Left colon (tissue), 2 donors: ENCODE measurements at regions not wholly inside any gene's neighbourhood (a gene's known extent, or its start where the extent isn't known, plus 50 kb on each side); places are given as distances from the start of the nearest gene placed in this dataset.
"Not testable (repeated sequence)": the region's sequence is repeated elsewhere in the genome, so short reads cannot be mapped to it uniquely, and the experiment has no call there.

ENCODE experiments used
- ATAC-seq: fragments of 200-7000 bp; cut with Tn5 transposase; one replicate; pipeline ENCODE4 v1.9.1; 2020; ENCODE audit warnings: mild to moderate bottlenecking, moderate library complexity
- DNase-seq, 2 donors: peaks; one replicate each; pipeline ENCODE4 v3.0.0-alpha.2; 2020
- intact Hi-C, 2 donors: fragments of 100-400 bp; cut with DNase I in 1 of 2; cut with micrococcal nuclease in 1 of 2; formaldehyde crosslinking; loops; one replicate each; pipeline versions ENCODE4 v1.11.2 to v1.14.0; 2022; cut with DNase I, micrococcal nuclease
- donor health status: DM: no; HTN: no; CAD: no.
- donor health status: DM: yes; HTN: yes; CAD: no.

DNA sequence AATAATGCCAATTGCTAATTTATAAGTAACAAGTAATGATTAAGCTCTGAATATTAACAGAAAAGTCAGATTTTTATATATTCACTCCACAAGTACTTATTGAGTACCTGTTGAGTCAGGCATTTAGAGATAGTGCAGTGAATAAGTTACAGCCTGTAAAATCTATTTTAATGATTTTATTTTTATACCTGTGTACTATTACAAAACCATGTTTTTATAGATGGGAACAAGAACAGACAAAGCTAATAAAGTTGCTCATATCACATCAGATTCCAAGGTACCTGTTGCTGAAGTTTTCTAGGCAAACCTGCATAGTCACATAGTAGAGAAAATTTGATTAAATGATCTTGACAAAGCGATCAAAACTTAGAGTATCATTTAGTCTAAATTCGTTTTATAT, 623.7 kb downstream of the EFNA5 start:
- DNase-seq = no peak
- no peak for ATAC-seq
- intact Hi-C loops = no loop called here

DNA sequence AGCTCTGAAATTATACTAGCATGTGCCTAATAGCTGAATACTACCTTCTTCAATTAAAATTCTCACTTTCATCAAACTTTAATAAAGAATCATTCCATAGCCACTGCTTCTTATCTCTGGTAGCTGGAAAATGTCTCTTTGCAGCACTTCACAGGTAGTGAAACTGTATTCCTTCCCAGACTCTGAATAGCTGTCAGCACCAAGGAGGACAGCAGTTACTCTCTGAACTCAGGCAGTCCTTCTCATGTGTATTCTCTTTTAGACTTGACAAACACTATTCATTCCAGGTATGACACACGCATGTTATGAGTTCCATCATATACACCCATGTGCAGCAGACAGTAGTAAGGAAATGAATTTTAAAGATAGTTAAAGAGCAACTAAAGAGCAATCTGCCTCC, 627.1 kb downstream of the EFNA5 start:
- DNase-seq (no peak), ATAC-seq (no peak)
- intact Hi-C loops = no loop called here

GRCh38 chr5:107040907-107041306, 629.8 kb downstream of the EFNA5 start:
- DNase-seq (no peak), ATAC-seq (no peak)
- intact Hi-C loops = no loop called here

DNA sequence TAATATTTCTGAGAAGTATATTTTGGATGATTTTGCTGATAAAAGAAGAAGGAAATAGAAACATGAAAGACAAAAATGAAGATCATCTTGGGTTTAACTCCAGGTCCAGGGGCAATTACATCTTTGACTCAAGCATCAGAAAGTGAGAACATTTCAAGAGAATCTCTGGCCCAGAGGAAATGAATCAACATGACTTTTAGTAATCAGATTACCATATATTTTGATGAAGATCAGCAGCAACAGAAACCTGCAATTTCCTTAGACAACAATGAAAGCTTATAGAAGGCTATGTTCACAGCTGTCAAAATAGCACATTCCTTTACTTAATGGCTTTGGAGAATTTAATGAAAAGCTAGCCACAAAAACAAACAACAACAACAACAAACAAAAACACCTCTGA, 638.1 kb downstream of the EFNA5 start:
- intact Hi-C loops = no loop called here
- DNase-seq = no peak
- ATAC-seq = no peak

DNA sequence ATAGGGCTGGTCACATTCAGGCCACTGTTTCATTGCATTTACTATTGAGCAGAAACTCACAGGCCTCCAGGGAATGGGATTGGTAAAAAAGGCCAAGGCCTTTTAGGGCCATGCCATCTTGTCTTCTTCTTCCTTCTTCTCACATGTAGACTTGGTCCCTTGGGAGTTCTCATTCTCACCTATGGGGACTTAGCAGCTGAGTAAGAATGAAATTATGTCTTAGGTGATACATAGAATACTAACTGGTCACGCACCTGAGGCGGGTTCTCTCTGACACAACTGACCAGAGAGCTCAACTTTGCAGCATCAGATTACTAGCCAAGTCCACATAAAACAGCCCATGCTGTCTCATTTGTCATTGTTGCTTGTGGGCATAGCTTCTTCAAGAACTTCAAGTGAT, 641.8 kb downstream of the EFNA5 start:
- intact Hi-C loops = no loop called here
- ATAC-seq (no peak), DNase-seq (no peak)

DNA sequence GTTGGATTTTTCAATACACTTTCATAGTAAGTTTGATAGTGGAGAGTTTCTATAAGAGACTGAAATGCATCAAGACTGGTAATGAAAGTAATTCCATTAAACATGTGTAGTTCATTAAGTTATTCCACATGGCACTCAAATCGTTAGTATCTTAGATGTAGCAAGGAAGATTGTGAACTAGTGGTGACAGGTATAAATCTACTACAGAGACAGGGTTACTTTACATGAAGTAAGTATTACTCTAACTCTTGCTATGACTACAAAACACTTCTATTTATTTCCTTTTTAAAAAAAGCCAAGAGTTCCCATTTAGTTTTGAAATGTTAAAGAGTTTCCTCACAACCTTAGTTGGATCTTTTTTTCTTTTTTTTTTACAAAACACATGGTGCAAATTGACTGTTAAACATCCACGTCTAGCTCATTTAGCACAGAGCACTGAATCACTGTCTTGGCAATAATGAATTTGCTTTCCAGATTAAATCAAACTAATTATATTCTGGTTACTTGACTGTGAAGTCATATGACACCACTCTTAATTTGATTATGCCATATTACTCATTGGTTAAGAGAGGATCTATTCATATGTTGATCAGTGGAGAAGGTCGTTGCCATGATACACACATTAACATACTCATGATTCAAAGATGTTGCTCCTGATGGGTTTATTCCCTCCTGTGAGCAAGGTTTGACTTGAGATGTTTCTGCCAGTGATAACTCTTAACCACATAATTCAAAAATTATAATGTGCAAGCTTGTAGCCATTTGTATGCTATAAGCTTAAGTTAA, 644.8 kb downstream of the EFNA5 start:
- intact Hi-C loops = no loop called here
- DNase-seq = no peak
- ATAC-seq = no peak

- ATAC-seq (no peak), DNase-seq (no peak)
- intact Hi-C loops = no loop called here
Measured at GRCh38 chr5:107023732-107024131, 647.0 kb downstream of the EFNA5 start.

DNA sequence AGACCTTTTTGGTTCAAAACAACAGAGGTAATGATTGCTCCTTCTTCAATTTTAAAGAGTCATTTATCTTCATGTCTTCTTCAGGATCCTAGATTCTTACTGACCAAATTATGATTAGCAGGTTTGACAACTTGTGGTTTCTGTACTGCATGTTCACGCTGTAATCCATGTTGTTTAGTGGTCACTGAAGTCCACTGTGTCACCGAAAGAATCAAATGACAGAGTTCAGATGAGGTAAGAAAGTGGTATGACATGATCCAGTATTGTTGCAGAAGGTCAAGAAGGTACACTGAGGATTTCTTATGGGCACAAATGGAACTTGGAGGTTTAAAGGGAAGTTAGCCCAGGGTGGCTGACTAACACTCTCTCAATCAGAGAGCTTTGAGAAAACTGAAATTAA, 649.2 kb downstream of the EFNA5 start:
- intact Hi-C loops = no loop called here
- ATAC-seq = no peak

GRCh38 chr5:107020626-107021025, 650.1 kb downstream of the EFNA5 start:
- DNase-seq = no peak

More for the DNA sequence above, 649.2 kb downstream of the EFNA5 start:
- no peak for DNase-seq

GRCh38 chr5:107017616-107018015, 653.1 kb downstream of the EFNA5 start:
- intact Hi-C loops = no loop called here
- ATAC-seq (no peak), DNase-seq (no peak)

More at GRCh38 chr5:107020626-107021025, 650.1 kb downstream of the EFNA5 start:
- intact Hi-C loops = no loop called here
- ATAC-seq = no peak

- intact Hi-C loops = no loop called here
- no peak for ATAC-seq
- DNase-seq = no peak
Measured at GRCh38 chr5:107012371-107012770, 658.4 kb downstream of the EFNA5 start.

- DNase-seq = no peak
- intact Hi-C loops = no loop called here
- no peak for ATAC-seq
Measured at GRCh38 chr5:107011605-107012004, 659.1 kb downstream of the EFNA5 start.

- DNase-seq = no peak
- no peak for ATAC-seq
- intact Hi-C loops = no loop called here
Measured at GRCh38 chr5:107010060-107010459, 660.7 kb downstream of the EFNA5 start.

- intact Hi-C loops = no loop called here
- ATAC-seq (no peak), DNase-seq (no peak)
Measured at GRCh38 chr5:107005653-107006052, 665.1 kb downstream of the EFNA5 start.

- no peak for ATAC-seq
- DNase-seq = no peak
- intact Hi-C loops = no loop called here
Measured at GRCh38 chr5:107005161-107005560, 665.6 kb downstream of the EFNA5 start.

GRCh38 chr5:107002115-107002514, 668.6 kb downstream of the EFNA5 start:
- ATAC-seq (no peak), DNase-seq (no peak)
- intact Hi-C loops = no loop called here

GRCh38 chr5:106999506-106999905, 671.2 kb downstream of the EFNA5 start:
- DNase-seq, intact Hi-C loops, ATAC-seq: not testable (repeated sequence)

- DNase-seq (no peak), ATAC-seq (no peak)
- intact Hi-C loops = no loop called here
Measured at GRCh38 chr5:106986006-106986405, 684.7 kb downstream of the EFNA5 start.

- DNase-seq = no peak
- ATAC-seq = no peak
- intact Hi-C loops = no loop called here
Measured at GRCh38 chr5:106985174-106985573, 685.6 kb downstream of the EFNA5 start.

GRCh38 chr5:106979178-106979577, 691.6 kb downstream of the EFNA5 start:
- ATAC-seq, DNase-seq, intact Hi-C loops: not testable (repeated sequence)

GRCh38 chr5:106978582-106979165, 692.1 kb downstream of the EFNA5 start:
- intact Hi-C loops, ATAC-seq, DNase-seq: not testable (repeated sequence)
